ENCODE measurements at regions not wholly inside any gene's neighbourhood (a gene's known extent, or its start where the extent isn't known, plus 50 kb on each side); places are given as distances from the start of the nearest gene placed in this dataset.

- no peak for DNase-seq (ENCODE audit: extremely low spot score in 2 of 2)
- Histone ChIP-seq H3K4me3 (no peak overlapping the region), H3K9me3 (no peaks in the 10 kb centered on the region), H3K27ac (no peak overlapping the region), H3K4me1 (peaks cover 15% of the 10 kb centered on the region), H3K36me3 (no peaks in the 10 kb centered on the region), H3K27me3 (no peaks in the 10 kb centered on the region)
- TF ChIP-seq POLR2A (IDR thresholded peaks at IDR 0.05) (no peak), CTCF (IDR thresholded peaks at IDR 0.05) (no peak), POLR2AphosphoS5 (IDR thresholded peaks at IDR 0.05; ENCODE audit: insufficient read depth in 1 of 2, low read depth in 1 of 2) (no peak)
- intact Hi-C loops (cut with DNase I) = no loop called here
These were observed 148.2 kb downstream of the NECTIN1 start for GRCh38 chr11:119580751-119581150.

GRCh38 chr11:119580081-119580480, 148.9 kb downstream of the NECTIN1 start:
- no peaks in the 10 kb centered on the region for H3K27me3 ChIP-seq
- TF ChIP-seq CTCF (IDR thresholded peaks at IDR 0.05) (no peak), POLR2A (IDR thresholded peaks at IDR 0.05) (no peak), POLR2AphosphoS5 (IDR thresholded peaks at IDR 0.05; ENCODE audit: insufficient read depth in 1 of 2, low read depth in 1 of 2) (no peak)
- intact Hi-C loops (cut with DNase I) = no loop called here
- H3K4me1 ChIP-seq = peaks cover 10% of the 10 kb centered on the region
- H3K9me3 ChIP-seq = no peaks in the 10 kb centered on the region
- no peak overlapping the region for H3K27ac ChIP-seq
- H3K4me3 ChIP-seq = no peak overlapping the region
- no peak for DNase-seq (ENCODE audit: extremely low spot score in 2 of 2)
- H3K36me3 ChIP-seq = no peaks in the 10 kb centered on the region

GRCh38 chr11:119578521-119579191, 150.3 kb downstream of the NECTIN1 start:
- no peaks in the 10 kb centered on the region for H3K9me3 ChIP-seq
- TF ChIP-seq CTCF (IDR thresholded peaks at IDR 0.05) = no peak
- TF ChIP-seq POLR2A (IDR thresholded peaks at IDR 0.05) = no peak
- no peak for TF ChIP-seq POLR2AphosphoS5 (IDR thresholded peaks at IDR 0.05; ENCODE audit: insufficient read depth in 1 of 2, low read depth in 1 of 2)
- DNase-seq (ENCODE audit: extremely low spot score in 2 of 2) = no peak
- H3K4me1 ChIP-seq = no peaks in the 10 kb centered on the region
- no peak overlapping the region for H3K27ac ChIP-seq
- no peaks in the 10 kb centered on the region for H3K36me3 ChIP-seq
- H3K4me3 ChIP-seq = no peak overlapping the region
- intact Hi-C loops (cut with DNase I) = no loop called here
- no peaks in the 10 kb centered on the region for H3K27me3 ChIP-seq

GRCh38 chr11:119573858-119574257, 150.9 kb upstream of the THY1 start:
- no peak for TF ChIP-seq POLR2AphosphoS5 (IDR thresholded peaks at IDR 0.05; ENCODE audit: insufficient read depth in 1 of 2, low read depth in 1 of 2)
- no peak for TF ChIP-seq CTCF (IDR thresholded peaks at IDR 0.05)
- no peak for TF ChIP-seq POLR2A (IDR thresholded peaks at IDR 0.05)

More at GRCh38 chr11:119573858-119574257, 150.9 kb upstream of the THY1 start:
- H3K4me3 ChIP-seq = no peak overlapping the region
- H3K9me3 ChIP-seq = no peaks in the 10 kb centered on the region
- H3K27ac ChIP-seq = no peak overlapping the region
- intact Hi-C loops (cut with DNase I) = no loop called here
- no peaks in the 10 kb centered on the region for H3K36me3 ChIP-seq
- peaks cover under 1% of the 10 kb centered on the region for H3K4me1 ChIP-seq
- no peak for DNase-seq (ENCODE audit: extremely low spot score in 2 of 2)
- H3K27me3 ChIP-seq = no peaks in the 10 kb centered on the region
